GM12892 (cell line): ENCODE measurements at regions not wholly inside any gene's neighbourhood (a gene's known extent, or its start where the extent isn't known, plus 50 kb on each side); places are given as distances from the start of the nearest gene placed in this dataset.

Source experiments
- POLR2A ChIP-seq: IDR thresholded peaks from 2 replicates; pipeline ENCODE4 v1.6.1; 2011; ENCODE audit warnings: low read depth, low read length, control low read depth
- POLR2AphosphoS5 ChIP-seq: IDR thresholded peaks from 2 replicates; pipeline ENCODE4 v1.6.1; 2011; ENCODE audit warnings: low read depth, low read length, control low read depth

GRCh38 chr2:59956981-59957380, 596.5 kb downstream of the BCL11A start:
- TF ChIP-seq POLR2AphosphoS5, result no peak
- no peak for TF ChIP-seq POLR2A
